OCI-LY1 (cell line): ENCODE measurements at regions not wholly inside any gene's neighbourhood (a gene's known extent, or its start where the extent isn't known, plus 50 kb on each side); places are given as distances from the start of the nearest gene placed in this dataset.

ENCODE experiments used
- CTCF ChIP-seq: fragments of 200-600 bp; sonication (generic), shearing (Covaris generic); IDR thresholded peaks from 2 replicates; pipeline ENCODE4 v1.5.1; 2017; ENCODE audit warnings: mild to moderate bottlenecking, antibody characterized with exemption, low read length, moderate library complexity, mixed read lengths
- EZH2 ChIP-seq: fragments of 200-600 bp; sonication (generic), shearing (Covaris generic); IDR thresholded peaks from 2 replicates; pipeline ENCODE4 v1.8.0; 2017; ENCODE audit warnings: borderline replicate concordance, mixed run types, mild to moderate bottlenecking, antibody characterized with exemption, low read length, moderate library complexity, mixed read lengths

- TF ChIP-seq EZH2 (no peak), CTCF (no peak)
Observed at GRCh38 chr4:11912886-11913285, 484.2 kb upstream of the HS3ST1 start.
